ENCODE measurements at regions not wholly inside any gene's neighbourhood (a gene's known extent, or its start where the extent isn't known, plus 50 kb on each side); places are given as distances from the start of the nearest gene placed in this dataset.

GRCh38 chr5:130805648-130806047 is 359.4 kb downstream of the HINT1 start:
- WGBS = 82% methylated on average over 2 of the region's 2 CpGs
- Histone ChIP-seq H3K4me3 (ENCODE audit: low read length) (no peak overlapping the region), H3K27me3 (ENCODE audit: insufficient read depth, low read length) (no peaks in the 10 kb centered on the region), H3K9me3 (ENCODE audit: insufficient read depth, low read depth, low read length) (no peaks in the 10 kb centered on the region), H3K9ac (ENCODE audit: low read depth, low read length) (no peak overlapping the region), H3K36me3 (ENCODE audit: insufficient read depth, low read length) (no peaks in the 10 kb centered on the region), H3K4me1 (ENCODE audit: insufficient read depth, low read length) (no peaks in the 10 kb centered on the region), H3K27ac (ENCODE audit: low read depth, low read length) (no peak overlapping the region)

GRCh38 chr5:130805036-130805435 is 360.0 kb downstream of the HINT1 start:
- H3K27ac ChIP-seq (ENCODE audit: low read depth, low read length) = no peak overlapping the region
- no peaks in the 10 kb centered on the region for H3K27me3 ChIP-seq (ENCODE audit: insufficient read depth, low read length)
- no peaks in the 10 kb centered on the region for H3K36me3 ChIP-seq (ENCODE audit: insufficient read depth, low read length)
- no peaks in the 10 kb centered on the region; the same call in 1 of the 2 replicates for H3K9me3 ChIP-seq (ENCODE audit: insufficient read depth, low read depth, low read length)
- H3K9ac ChIP-seq (ENCODE audit: low read depth, low read length) = no peak overlapping the region
- H3K4me1 ChIP-seq (ENCODE audit: insufficient read depth, low read length) = no peaks in the 10 kb centered on the region
- H3K4me3 ChIP-seq (ENCODE audit: low read length) = no peak overlapping the region

GRCh38 chr5:130801963-130802362 is 363.1 kb downstream of the HINT1 start:
- no peaks in the 10 kb centered on the region for H3K4me1 ChIP-seq (ENCODE audit: insufficient read depth, low read length)
- no peak overlapping the region for H3K9ac ChIP-seq (ENCODE audit: low read depth, low read length)
- no peak overlapping the region for H3K27ac ChIP-seq (ENCODE audit: low read depth, low read length)
- no peaks in the 10 kb centered on the region for H3K27me3 ChIP-seq (ENCODE audit: insufficient read depth, low read length)
- H3K9me3 ChIP-seq (ENCODE audit: insufficient read depth, low read depth, low read length) = peaks cover 5% of the 10 kb centered on the region; the same call in 1 of the 2 replicates
- WGBS = 95% methylated on average over 2 of the region's 2 CpGs
- H3K36me3 ChIP-seq (ENCODE audit: insufficient read depth, low read length) = no peaks in the 10 kb centered on the region
- H3K4me3 ChIP-seq (ENCODE audit: low read length) = no peak overlapping the region

GRCh38 chr5:130799015-130799414 is 366.0 kb downstream of the HINT1 start:
- Histone ChIP-seq H3K4me3 (ENCODE audit: low read length) (no peak overlapping the region), H3K4me1 (ENCODE audit: insufficient read depth, low read length) (no peaks in the 10 kb centered on the region), H3K27ac (ENCODE audit: low read depth, low read length) (no peak overlapping the region), H3K27me3 (ENCODE audit: insufficient read depth, low read length) (no peaks in the 10 kb centered on the region), H3K9me3 (ENCODE audit: insufficient read depth, low read depth, low read length) (peaks cover 5% of the 10 kb centered on the region; the same call in 1 of the 2 replicates), H3K9ac (ENCODE audit: low read depth, low read length) (no peak overlapping the region), H3K36me3 (ENCODE audit: insufficient read depth, low read length) (no peaks in the 10 kb centered on the region)

- no peaks in the 10 kb centered on the region for H3K4me1 ChIP-seq (ENCODE audit: insufficient read depth, low read length)
- H3K9ac ChIP-seq (ENCODE audit: low read depth, low read length) = no peak overlapping the region
- 90% methylated on average over 3 of the region's 3 CpGs for WGBS
- H3K36me3 ChIP-seq (ENCODE audit: insufficient read depth, low read length) = no peaks in the 10 kb centered on the region
- H3K4me3 ChIP-seq (ENCODE audit: low read length) = no peak overlapping the region
- H3K27ac ChIP-seq (ENCODE audit: low read depth, low read length) = no peak overlapping the region
- no peaks in the 10 kb centered on the region for H3K27me3 ChIP-seq (ENCODE audit: insufficient read depth, low read length)
- peaks cover 5% of the 10 kb centered on the region; the same call in 1 of the 2 replicates for H3K9me3 ChIP-seq (ENCODE audit: insufficient read depth, low read depth, low read length)
Measured at GRCh38 chr5:130797303-130797702, 367.8 kb downstream of the HINT1 start.

GRCh38 chr5:130796902-130797301 is 368.2 kb downstream of the HINT1 start:
- 87% methylated on average over 2 of the region's 2 CpGs for WGBS
- Histone ChIP-seq H3K4me3 (ENCODE audit: low read length) (no peak overlapping the region), H3K36me3 (ENCODE audit: insufficient read depth, low read length) (no peaks in the 10 kb centered on the region), H3K27ac (ENCODE audit: low read depth, low read length) (no peak overlapping the region), H3K9me3 (ENCODE audit: insufficient read depth, low read depth, low read length) (peaks cover 5% of the 10 kb centered on the region; the same call in 1 of the 2 replicates), H3K4me1 (ENCODE audit: insufficient read depth, low read length) (no peaks in the 10 kb centered on the region), H3K27me3 (ENCODE audit: insufficient read depth, low read length) (no peaks in the 10 kb centered on the region), H3K9ac (ENCODE audit: low read depth, low read length) (no peak overlapping the region)

- Histone ChIP-seq H3K4me3 (ENCODE audit: low read length) (no peak overlapping the region), H3K9me3 (ENCODE audit: insufficient read depth, low read depth, low read length) (peaks cover 5% of the 10 kb centered on the region; the same call in 1 of the 2 replicates), H3K4me1 (ENCODE audit: insufficient read depth, low read length) (no peaks in the 10 kb centered on the region), H3K27ac (ENCODE audit: low read depth, low read length) (no peak overlapping the region), H3K27me3 (ENCODE audit: insufficient read depth, low read length) (no peaks in the 10 kb centered on the region), H3K9ac (ENCODE audit: low read depth, low read length) (no peak overlapping the region), H3K36me3 (ENCODE audit: insufficient read depth, low read length) (no peaks in the 10 kb centered on the region)
- WGBS = 93% methylated on average over 2 of the region's 2 CpGs
Measured at GRCh38 chr5:130796032-130796431, 369.0 kb downstream of the HINT1 start.

- H3K4me3 ChIP-seq (ENCODE audit: low read length) = no peak overlapping the region
- no peaks in the 10 kb centered on the region for H3K36me3 ChIP-seq (ENCODE audit: insufficient read depth, low read length)
- no peak overlapping the region for H3K9ac ChIP-seq (ENCODE audit: low read depth, low read length)
- peaks cover 5% of the 10 kb centered on the region; the same call in 1 of the 2 replicates for H3K9me3 ChIP-seq (ENCODE audit: insufficient read depth, low read depth, low read length)
- H3K27me3 ChIP-seq (ENCODE audit: insufficient read depth, low read length) = no peaks in the 10 kb centered on the region
- 89% methylated on average over 1 of the region's 2 CpGs for WGBS
- H3K4me1 ChIP-seq (ENCODE audit: insufficient read depth, low read length) = no peaks in the 10 kb centered on the region
- no peak overlapping the region for H3K27ac ChIP-seq (ENCODE audit: low read depth, low read length)
Measured at GRCh38 chr5:130795037-130795436, 370.0 kb downstream of the HINT1 start.

GRCh38 chr5:130777794-130778193 is 387.3 kb downstream of the HINT1 start:
- no peak overlapping the region for H3K27ac ChIP-seq (ENCODE audit: low read depth, low read length)
- H3K4me3 ChIP-seq (ENCODE audit: low read length) = no peak overlapping the region
- no peak overlapping the region for H3K9ac ChIP-seq (ENCODE audit: low read depth, low read length)

GRCh38 chr5:130773813-130774212 is 391.2 kb downstream of the HINT1 start:
- Histone ChIP-seq H3K9ac (ENCODE audit: low read depth, low read length) (no peak overlapping the region), H3K4me3 (ENCODE audit: low read length) (no peak overlapping the region), H3K27ac (ENCODE audit: low read depth, low read length) (no peak overlapping the region), H3K4me1 (ENCODE audit: insufficient read depth, low read length) (no peaks in the 10 kb centered on the region; the same call in 1 of the 2 replicates), H3K27me3 (ENCODE audit: insufficient read depth, low read length) (no peaks in the 10 kb centered on the region), H3K36me3 (ENCODE audit: insufficient read depth, low read length) (no peaks in the 10 kb centered on the region), H3K9me3 (ENCODE audit: insufficient read depth, low read depth, low read length) (no peaks in the 10 kb centered on the region)
- WGBS = 98% methylated on average over 2 of the region's 3 CpGs

More at GRCh38 chr5:130777794-130778193, 387.3 kb downstream of the HINT1 start:
- Histone ChIP-seq H3K9me3 (ENCODE audit: insufficient read depth, low read depth, low read length) (no peaks in the 10 kb centered on the region), H3K36me3 (ENCODE audit: insufficient read depth, low read length) (no peaks in the 10 kb centered on the region), H3K27me3 (ENCODE audit: insufficient read depth, low read length) (no peaks in the 10 kb centered on the region), H3K4me1 (ENCODE audit: insufficient read depth, low read length) (no peaks in the 10 kb centered on the region; the same call in 1 of the 2 replicates)

GRCh38 chr5:130762031-130762430 is 403.0 kb downstream of the HINT1 start:
- H3K36me3 ChIP-seq (ENCODE audit: insufficient read depth, low read length) = no peaks in the 10 kb centered on the region

GRCh38 chr5:130759061-130759460 is 406.0 kb downstream of the HINT1 start:
- Histone ChIP-seq H3K4me3 (ENCODE audit: low read length) (no peak overlapping the region), H3K27me3 (ENCODE audit: insufficient read depth, low read length) (no peaks in the 10 kb centered on the region), H3K4me1 (ENCODE audit: insufficient read depth, low read length) (0 out of 2 replicates have a peak, but pooled peaks cover 4% of the 10 kb centered on the region), H3K36me3 (ENCODE audit: insufficient read depth, low read length) (no peaks in the 10 kb centered on the region), H3K27ac (ENCODE audit: low read depth, low read length) (no peak overlapping the region), H3K9ac (ENCODE audit: low read depth, low read length) (no peak overlapping the region), H3K9me3 (ENCODE audit: insufficient read depth, low read depth, low read length) (no peaks in the 10 kb centered on the region)
- WGBS = 88% methylated on average over 3 of the region's 3 CpGs

More at GRCh38 chr5:130762031-130762430, 403.0 kb downstream of the HINT1 start:
- 0 out of 2 replicates have a peak, but pooled peaks cover 4% of the 10 kb centered on the region for H3K4me1 ChIP-seq (ENCODE audit: insufficient read depth, low read length)
- no peak overlapping the region for H3K9ac ChIP-seq (ENCODE audit: low read depth, low read length)
- no peak overlapping the region for H3K27ac ChIP-seq (ENCODE audit: low read depth, low read length)
- H3K27me3 ChIP-seq (ENCODE audit: insufficient read depth, low read length) = no peaks in the 10 kb centered on the region
- WGBS = 91% methylated on average over 1 of the region's 1 CpG
- no peaks in the 10 kb centered on the region for H3K9me3 ChIP-seq (ENCODE audit: insufficient read depth, low read depth, low read length)
- H3K4me3 ChIP-seq (ENCODE audit: low read length) = no peak overlapping the region
